GM21576 (cell line): ENCODE measurements at regions not wholly inside any gene's neighbourhood (a gene's known extent, or its start where the extent isn't known, plus 50 kb on each side); places are given as distances from the start of the nearest gene placed in this dataset.
"Not testable (repeated sequence)": the region's sequence is repeated elsewhere in the genome, so short reads cannot be mapped to it uniquely, and the experiment has no call there.

Experiments
- ATAC-seq: cut with Tn5 transposase; IDR thresholded peaks from one replicate; pipeline ENCODE4 v1.9.1; 2021; ENCODE audit warnings: mild to moderate bottlenecking, moderate library complexity; ENCODE audit not compliant: unreplicated experiment

DNA sequence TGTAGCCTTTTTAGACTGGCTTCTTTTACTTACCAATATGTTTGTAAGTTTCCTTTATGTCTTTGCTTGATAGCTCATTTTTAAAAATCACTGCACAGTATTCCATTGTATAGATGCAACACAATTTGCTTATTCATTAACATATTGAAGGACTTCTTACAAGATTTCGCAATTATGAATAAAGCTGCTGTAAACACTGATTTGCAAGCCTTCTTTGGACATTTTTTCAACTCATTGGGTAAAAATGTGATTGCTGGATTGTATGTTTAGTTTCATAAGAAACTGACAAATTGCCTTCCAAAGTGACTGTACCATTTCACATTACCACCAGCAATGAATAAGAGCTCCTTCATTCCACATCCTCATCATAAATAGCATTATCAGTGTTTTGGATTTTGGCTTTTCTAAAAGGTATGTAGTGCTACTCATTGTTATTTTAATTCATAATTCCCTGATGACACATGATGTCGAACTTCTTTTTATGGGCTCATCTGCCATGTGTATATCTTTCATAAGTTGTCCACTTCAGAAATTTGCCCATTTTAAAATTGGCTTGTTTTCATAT, 80.7 kb downstream of the TFAP2B start:
- no peak for ATAC-seq

DNA sequence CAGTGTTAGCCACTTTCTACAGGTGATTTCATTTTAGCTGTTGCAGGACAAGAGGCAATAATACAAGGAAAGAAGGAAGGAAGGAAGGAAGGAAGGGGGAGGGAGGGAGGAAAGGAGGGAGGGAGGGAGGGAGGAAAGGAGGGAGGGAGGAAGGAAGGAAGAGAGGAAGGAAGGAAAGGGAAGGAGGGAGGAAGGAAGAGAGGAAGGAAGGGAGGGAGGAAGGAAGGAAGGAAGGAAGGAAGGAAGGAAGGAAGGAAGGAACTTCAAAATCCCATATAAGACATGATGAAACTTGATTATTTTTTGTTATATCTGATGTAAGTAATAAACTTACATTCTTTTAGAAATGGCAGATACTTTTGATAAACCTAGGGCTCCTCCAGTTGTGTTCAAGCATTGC, 83.6 kb downstream of the TFAP2B start:
- ATAC-seq = no peak

DNA sequence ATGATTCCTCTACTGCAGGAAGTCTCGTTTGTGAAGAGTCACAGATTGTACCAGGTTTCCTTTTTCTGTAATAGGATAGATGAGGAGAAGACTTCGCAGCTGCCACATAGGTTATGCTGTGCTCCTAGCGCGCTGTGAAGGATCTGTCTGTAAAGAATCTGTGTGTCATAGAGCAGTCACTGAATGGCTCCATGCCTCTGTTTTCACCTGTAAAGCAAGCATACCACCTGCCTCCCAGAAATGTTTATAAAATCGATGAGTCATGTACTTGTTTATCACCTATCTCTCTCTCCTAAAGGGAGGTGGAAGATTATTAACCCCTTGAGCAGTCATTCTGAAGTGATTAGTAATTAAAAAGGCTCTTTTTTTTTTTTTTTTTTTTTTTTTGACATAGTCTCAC, 86.6 kb downstream of the TFAP2B start:
- no peak for ATAC-seq

DNA sequence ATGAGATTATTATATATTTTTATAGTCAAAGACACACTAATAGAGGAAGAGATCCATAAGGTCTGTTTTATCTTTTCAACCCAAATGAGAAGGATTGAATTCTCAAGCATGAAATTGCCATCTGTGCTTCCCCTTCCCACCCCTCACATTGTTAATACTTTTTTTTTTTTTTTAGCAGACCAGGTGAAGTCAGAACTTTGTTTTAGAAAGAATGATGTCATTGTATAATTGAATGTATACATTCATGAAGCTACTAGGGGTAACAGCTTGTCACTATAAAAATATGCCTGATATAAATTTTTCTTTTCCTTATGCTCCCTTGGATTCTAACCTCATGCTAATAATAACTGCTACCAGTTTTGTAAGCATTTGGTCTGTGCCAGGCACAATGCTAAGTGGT, 88.9 kb downstream of the TFAP2B start:
- no peak for ATAC-seq

DNA sequence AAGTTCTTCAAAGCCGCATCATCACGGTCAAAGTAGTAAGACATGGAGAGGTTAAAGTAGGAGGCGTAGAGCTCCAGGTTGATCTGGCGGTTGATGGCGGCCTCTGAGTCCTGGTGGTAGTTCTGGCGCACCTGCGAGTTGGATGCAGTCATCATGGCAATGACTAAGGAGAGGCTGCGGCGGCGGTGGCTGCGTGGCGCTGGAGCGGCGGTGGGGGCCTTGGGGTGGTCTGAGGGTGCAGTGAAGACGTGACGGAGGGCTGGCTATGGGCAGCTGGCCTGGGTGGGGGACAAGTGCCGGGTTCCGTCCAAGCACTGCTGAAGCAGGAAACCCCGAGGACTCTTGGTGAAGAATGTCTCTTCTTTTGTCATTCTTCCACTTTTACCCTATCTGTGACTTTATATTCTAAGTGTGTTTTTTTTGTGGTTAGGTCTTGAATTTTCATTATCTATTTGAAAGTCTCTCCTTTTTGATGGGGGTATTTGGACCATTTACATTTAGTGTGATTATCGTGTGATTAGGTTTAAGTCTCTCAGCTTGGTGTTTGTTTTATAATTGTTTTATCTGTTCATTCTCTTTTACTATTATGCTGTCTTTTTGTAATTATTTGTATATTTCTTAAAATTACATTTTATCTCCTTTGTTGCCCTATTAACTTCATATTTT, 94.6 kb downstream of the TFAP2B start:
- ATAC-seq = no peak

DNA sequence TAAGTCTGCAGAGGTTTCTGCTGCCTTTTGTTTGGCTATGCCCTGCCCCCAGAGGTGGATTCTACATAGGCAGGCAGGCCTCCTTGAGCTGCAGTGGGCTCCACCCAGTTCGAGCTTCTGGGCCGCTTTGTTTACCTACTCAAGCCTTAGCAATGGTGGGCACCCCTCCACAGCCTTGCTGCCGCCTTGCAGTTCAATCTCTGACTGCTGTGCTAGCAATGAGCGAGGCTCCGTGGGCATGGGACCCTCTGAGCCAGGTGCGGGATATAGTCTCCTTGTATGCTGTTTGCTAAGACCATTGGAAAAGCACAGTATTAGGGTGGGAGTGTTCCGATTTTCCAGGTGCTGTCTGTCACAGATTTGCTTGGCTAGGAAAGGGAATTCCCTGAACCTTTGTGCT, 102.7 kb downstream of the TFAP2B start:
- ATAC-seq = not testable (repeated sequence)

DNA sequence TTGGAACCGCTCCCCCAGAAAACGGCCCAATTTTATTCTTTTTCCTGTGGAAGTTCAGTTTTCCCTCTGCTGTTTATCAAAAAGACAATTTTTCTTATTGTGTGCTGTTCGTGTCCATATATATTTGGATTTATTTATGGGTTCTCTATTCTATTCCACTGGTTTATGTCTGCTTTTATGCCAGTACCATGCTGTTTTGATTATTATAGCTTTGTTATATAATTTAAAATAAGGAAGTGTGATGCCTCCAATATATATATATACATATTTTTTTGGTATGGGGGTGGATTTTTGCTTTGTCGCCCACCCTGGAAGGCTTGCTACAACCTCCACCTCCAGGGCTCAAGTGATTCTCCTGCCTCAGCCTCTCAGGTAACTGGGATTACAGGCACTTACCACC, 103.3 kb downstream of the TFAP2B start:
- ATAC-seq = no peak

DNA sequence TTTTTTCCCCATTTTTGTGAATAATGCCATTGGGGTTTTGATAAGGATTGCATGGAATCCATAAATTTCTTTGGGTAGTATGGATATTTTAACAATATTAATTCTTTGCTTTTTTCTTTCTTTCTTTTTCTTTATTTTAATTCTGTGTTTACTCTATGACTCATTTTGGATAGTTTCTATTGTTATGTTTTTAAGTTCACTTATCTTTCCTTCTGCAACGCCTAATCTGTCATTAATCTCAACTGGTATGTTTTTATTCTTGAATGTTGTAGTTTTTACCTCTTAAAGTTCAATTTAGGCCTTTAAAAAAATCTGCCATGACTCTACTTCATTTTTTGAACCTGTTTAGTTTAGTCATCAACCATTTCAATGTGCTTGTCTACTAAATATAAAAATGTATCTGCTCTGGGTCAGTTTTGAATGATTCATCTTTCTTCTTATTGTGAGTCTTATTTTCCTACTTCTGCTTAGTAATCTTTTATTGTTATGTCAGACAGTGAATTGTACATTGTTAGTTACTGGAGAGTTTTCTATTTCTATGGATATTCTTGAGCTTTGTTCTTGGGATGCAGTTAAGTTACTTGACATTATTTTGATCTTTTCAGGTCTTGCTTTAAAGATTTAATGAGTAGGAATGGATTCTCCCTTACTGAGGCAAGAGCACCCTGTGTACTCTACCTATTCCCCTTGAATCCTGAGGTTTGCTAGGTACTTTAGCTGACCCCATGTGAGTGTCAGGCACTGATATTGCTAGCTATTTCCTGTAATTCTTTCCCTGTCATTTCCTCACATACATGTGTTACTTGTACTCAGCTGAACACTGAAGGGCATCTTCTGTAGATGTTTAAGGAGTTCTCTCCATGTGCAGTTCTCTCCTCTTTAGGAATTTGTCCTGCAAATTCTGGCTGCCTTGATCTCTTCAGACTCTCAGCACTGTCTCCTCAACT, 104.2 kb downstream of the TFAP2B start:
- no peak for ATAC-seq

DNA sequence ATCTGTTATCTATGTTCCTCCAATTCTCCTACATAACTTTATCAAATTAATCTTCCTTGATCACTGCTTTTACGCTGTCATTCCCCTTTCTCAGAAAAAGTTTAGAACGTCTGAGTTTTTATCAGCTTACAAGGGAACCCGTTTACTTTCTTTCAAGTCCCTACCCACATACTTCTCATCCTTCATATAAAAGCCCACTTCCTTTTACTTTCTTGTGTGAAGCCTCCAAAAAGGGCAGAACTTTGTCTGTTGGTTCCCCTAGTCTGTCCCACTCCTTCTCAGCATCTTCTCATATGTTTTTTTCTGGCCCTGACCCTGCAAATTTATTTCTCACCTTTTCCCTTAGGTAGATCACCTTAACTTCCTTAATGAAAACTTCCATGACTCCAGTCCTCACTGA, 106.1 kb downstream of the TFAP2B start:
- no peak for ATAC-seq

DNA sequence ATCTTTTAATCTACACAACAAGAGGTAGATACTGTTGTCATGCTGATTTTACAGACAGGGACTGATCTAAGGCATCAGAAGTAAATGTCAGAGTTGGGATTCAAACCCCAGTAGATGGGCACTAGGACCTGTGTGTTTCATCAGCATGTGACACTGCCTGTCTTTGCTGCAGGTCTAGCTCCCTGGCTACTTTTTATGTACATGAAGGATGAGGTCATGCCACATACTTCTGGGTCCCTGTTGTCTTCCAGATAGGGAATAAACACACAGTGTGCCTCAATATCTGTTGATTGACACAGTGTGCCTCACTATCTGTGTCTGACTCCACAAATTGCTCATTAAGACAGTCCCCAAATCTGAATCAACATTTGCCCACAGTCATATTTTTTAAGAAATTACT, 106.9 kb downstream of the TFAP2B start:
- ATAC-seq = no peak

DNA sequence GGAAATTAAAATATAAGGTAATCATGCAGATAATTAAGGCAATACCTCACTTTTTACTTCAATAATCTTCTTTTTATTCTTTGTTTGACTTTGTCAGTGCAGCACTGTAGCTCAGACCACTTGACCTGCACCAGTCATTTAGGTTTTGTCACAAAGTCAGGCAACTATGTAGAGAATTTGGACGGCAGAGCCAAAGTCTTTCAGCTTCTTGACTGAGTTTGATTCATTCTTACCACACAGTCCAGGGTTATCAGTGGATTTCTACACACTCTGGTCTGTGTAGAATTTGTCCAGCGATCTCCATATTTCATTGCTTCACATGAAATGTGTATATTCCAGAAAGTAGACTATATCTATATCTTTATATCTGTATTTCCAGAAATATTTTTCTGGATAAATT, 107.3 kb downstream of the TFAP2B start:
- ATAC-seq = no peak

DNA sequence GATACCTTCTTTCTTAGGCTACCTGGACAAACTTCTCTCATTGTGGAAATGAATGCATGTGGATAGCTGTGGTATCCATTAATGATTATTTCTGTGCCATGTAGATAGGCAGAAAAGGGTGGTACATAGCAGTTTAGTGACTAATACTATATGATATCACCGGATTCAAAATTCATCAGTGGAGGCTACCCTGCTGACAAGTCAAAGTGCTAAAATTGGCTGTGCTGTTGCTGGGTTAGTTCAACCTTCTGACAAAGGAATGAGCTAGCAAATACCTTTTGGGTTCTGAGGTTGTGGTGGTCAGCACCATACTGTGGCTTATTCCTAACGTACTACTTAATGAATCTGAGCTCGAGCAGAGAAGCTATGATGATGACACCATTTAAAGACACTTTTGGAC, 109.1 kb downstream of the TFAP2B start:
- ATAC-seq = no peak

DNA sequence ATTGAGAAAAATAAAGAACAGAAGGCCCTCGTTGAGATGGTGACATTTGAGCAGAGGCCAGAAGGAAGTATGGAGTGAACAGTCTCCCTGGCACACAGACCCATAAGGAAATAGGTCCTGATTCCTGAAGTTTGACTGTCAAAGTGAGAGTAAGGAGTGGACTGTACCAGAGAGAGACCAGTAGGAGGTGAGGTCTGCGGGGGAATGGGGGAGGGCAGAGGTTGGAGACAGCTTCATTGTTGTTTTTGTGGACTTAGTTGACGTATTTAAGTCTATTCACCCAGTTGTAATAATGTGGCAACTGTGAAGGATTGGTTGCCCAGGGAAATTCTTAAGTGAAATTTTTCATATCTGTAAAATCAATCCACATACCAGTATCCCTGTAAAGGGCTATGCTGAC, 110.7 kb downstream of the TFAP2B start:
- no peak for ATAC-seq

DNA sequence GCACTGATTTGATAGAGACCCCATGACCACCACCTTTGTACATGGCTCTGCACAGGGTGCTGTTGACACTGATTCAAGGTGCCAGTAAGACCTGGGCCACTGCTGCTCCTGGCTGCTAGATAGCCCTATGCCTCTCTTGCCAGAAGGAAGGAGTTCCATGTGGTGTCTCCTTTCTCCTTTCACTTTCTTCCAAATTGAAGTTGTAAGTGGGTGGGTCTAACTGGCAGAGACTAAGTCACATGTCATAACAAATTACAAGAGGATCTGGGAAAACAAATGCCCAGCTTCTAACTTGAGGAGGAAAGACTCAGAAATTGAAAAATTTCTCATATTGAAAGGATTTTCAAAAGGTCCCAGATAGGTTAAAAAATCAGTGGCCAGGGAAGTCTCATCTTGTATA, 116.8 kb downstream of the TFAP2B start:
- ATAC-seq = no peak

DNA sequence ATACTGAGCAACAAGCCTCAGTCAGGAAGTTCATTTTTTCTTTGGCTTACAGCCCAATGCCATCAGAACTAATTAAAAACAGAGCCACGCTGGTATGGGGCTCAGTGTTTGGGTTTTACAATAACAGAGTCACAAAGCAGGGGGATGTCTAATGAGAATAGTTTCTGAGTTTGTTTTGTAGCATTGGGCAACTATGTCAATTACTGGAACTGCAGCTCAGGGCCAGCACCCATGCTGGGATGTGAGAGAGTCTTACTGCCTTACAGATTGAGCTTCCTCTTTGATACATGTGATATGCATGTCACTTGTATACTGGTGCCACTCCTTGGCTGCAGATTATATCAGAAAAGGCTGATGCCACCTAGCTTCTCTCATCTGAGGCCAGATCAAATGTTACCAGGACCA, 117.6 kb downstream of the TFAP2B start:
- ATAC-seq = no peak

DNA sequence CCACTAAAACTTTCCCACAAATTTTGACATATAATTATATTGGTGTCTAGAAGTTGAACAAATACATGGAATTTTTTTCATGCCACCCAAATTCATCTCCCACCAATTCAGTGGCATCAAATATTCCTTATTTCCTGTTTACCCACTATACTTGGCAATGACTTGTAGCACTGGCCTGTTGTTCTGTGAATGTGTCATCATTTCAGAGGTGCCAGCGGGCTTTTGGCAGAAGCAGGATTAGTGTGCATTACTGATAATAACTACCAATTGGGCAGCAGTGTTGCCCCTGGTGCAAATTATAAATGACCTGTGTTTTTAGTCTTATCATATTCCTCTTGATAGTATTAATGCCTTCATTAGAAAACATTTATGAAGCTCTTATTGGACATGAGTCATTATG, 121.3 kb downstream of the TFAP2B start:
- ATAC-seq = no peak

DNA sequence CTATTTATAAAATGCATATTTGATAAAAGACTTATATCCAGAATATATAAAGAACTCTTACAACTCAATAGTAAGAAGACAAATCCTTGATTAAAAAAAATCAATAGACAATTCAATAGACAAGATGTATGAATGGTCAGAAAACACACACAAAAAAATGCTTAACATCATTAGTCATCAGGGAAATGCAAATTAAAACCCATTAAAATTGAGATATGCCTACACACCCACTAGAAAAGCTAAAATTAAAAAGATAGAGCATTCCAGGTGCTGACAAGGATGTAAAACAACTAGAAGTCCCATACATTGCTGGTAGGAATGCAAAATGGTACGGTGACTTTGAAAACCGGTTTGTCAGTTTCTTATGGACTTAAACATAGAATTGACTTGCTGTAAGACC, 127.1 kb downstream of the TFAP2B start:
- no peak for ATAC-seq

DNA sequence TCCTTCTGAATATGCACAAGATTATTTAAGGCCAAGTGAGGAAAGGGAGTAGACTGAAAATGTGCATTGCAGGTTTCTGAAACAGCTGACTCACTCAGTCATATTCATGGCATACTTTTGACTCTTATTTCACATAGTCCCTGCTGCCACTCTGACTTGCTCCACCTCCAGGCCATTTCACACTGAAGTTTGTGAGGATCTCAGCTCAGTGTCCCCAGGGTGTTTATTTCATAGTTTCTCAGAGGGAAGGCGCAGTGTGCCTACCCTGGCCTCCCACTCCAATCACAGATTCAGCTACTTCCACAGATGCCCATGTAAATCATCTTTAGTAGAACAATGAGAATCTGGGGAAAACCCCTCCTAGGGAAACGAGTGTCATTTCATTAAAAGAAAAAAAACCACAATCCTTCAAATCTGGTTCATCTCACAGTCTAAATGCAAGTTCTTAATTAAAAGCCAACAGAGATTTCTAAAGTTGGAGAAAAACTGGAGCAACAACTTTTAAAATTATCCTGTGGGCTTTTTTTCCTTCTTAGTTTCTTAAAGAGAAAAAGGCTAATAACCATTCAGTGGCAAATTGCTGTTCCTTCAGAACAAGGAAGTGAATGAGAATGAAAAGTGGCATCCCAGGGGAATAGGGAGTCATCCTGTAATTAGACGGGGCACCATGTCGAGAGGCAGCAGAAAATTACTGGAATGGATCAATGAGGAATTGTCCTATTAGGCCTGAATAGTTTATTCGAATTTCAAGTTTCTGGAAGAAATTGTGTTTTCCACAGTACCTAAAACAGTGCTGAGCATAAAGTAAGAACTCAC, 133.6 kb downstream of the TFAP2B start:
- ATAC-seq = no peak

DNA sequence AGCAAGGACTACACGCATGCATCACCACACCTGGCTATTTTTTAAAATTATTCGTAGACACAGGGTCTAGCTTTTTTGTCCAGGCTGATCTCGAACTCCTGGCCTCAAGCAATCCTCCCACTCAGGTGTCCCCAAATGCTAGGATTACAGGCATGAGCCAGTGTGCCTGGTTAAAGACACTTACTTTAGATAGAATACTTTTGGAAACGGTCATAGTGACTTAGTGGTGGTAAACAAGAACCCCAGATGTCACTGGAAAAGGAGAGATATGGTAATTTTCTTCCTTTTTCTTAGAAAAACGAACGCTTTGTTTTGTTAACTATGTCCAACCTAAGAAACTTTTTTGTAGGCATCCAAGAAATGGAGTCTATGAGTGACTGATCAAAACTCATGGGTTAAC, 137.3 kb downstream of the TFAP2B start:
- no peak for ATAC-seq

DNA sequence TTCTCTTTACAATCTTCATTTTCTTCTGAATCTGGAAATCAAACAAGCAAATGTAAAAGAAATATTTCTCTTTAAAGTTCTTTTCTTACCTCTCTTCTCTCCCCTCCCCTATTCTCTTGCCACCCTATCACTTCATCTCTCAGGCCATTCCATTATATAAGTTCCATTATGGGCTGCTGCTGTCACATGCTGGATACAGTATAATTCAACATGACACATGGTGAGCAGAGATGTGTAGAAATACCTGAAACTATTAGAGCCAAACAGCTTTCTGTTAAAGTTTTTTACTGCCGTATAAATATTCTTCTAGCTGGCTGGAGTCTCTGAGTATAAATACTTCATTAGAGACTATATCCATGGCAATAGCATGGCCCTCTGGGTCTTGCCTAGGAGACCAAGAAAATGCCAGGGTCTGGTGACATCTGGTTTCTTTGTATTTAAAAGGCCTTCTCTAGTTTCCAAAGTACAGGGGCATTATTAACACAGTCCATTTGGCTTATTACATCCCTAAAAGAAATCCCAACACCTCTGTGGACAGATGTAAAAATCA, 139.6 kb downstream of the TFAP2B start:
- ATAC-seq = no peak

DNA sequence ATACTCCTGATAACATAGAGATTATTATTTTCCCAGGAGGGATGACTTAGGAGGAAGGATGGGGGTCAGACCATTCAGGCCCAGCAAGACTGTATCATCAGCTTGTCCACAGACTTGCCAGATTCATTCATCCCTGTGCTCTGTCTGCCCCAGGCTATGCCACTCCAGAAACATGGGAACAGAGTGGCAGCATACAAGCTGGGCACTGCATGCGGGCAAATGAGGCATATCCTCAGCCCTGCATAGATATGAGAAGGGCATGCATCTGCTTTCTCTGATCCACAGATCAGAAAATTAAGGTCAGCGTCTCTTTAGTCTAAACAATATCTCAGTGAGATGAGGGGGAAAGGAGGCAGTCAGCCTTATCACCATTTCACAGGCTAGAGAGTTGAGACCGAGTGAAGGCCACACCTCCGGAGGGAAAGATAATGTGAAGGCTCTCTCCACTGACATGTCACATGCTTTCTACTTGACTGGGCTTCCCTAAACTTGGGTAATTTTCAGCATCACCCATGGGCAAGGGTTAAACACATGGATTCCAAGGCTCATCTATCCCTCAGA, 140.5 kb downstream of the TFAP2B start:
- ATAC-seq = no peak
